Heart right ventricle (tissue), 16 donors: ENCODE measurements at regions not wholly inside any gene's neighbourhood (a gene's known extent, or its start where the extent isn't known, plus 50 kb on each side); places are given as distances from the start of the nearest gene placed in this dataset.

Experiments
- ATAC-seq, 8 donors: fragments of 200-7000 bp; cut with Tn5 transposase; one replicate each; pipeline ENCODE4 v1.9.1; 2020; ENCODE audit warnings: mild to moderate bottlenecking in 8 of 8, moderate library complexity in 8 of 8, moderate number of reproducible peaks in 1 of 8
- DNase-seq, 2 donors: peaks; one replicate each; pipeline ENCODE4 v3.0.0-alpha.2; 2020
- H3K27ac ChIP-seq, 10 donors: fragments of 200-600 bp; sonication (generic) in 2 of 10; one replicate each; pipeline versions ENCODE4 v1.5.0 to v1.8.0; 2020 to 2022; ENCODE audit warnings: mild to moderate bottlenecking in 3 of 10
- H3K27me3 ChIP-seq, 7 donors: fragments of 200-600 bp; one replicate each; pipeline ENCODE4 v1.8.0; 2021 to 2022; ENCODE audit warnings: mild to moderate bottlenecking in 2 of 7
- H3K36me3 ChIP-seq, 9 donors: fragments of 200-600 bp; sonication (generic) in 1 of 9; one replicate each; pipeline versions ENCODE4 v1.5.0 to v1.8.0; 2020 to 2022; ENCODE audit warnings: mild to moderate bottlenecking in 2 of 9
- H3K4me1 ChIP-seq, 9 donors: fragments of 200-600 bp; sonication (generic) in 1 of 9; one replicate each; pipeline versions ENCODE4 v1.5.0 to v1.8.0; 2020 to 2022; ENCODE audit warnings: mild to moderate bottlenecking in 4 of 9
- H3K4me3 ChIP-seq, 10 donors: fragments of 200-600 bp; sonication (generic) in 2 of 10; one replicate each; pipeline versions ENCODE4 v1.5.0 to v1.8.0; 2020 to 2022; ENCODE audit warnings: mild to moderate bottlenecking in 7 of 10, moderate library complexity in 2 of 10
- H3K9me3 ChIP-seq, 11 donors: fragments of 200-600 bp in 10 of 11; sonication (generic) in 2 of 11; one replicate each; pipeline versions ENCODE4 v1.5.0 to v1.8.0; 2013 to 2022; ENCODE audit warnings: mild to moderate bottlenecking in 2 of 11, control low read depth in 1 of 11, moderate library complexity in 1 of 11
- WGBS, 2 donors: extraction: QIAGEN DNeasy Blood & Tissue Kit; methylation state at CpG; one replicate each; pipeline ENCODE4 v1.1.7; 2013; ENCODE audit warnings: inconsistent platforms in 1 of 2; 5-methylcytosine and 5-hydroxymethylcytosine counted together
- intact Hi-C, 10 donors: fragments of 100-400 bp; cut with DNase I; formaldehyde crosslinking; loops; one replicate each; pipeline versions ENCODE4 v1.11.1 to v1.14.2; 2022
- TF ChIP-seq, protein P1 (sequence below), 9 donors: fragments of 200-600 bp; sonication (generic) in 2 of 9; IDR thresholded peaks; one replicate each; pipeline versions ENCODE4 v1.5.0 to v1.8.0; 2021 to 2022; ENCODE audit warnings: antibody characterized with exemption in 9 of 9, mild to moderate bottlenecking in 5 of 9, moderate library complexity in 1 of 9
- donor health status: Arrhythmogenic right ventricular cardiomyopathy.
- donor health status: ischemic (EF 13 %, LVEDD 7.1; RV severe dilation, severe dysfunction).
- donor health status: healthy with polysubstance abuse.
- donor health status: DM: no; HTN: yes; CAD: no.
- donor health status: DM: no; HTN: no; CAD: no.
- donor health status: ischemic (EF 25% LVEDD 6.9; RV normal size, moderate dysfunction).
- donor health status: ischemic (EF 25% LVEDD 5.7; RV mildly dilated, moderate dysfunction).
- donor health status: healthy.
- donor health status: DM: yes; HTN: yes; CAD: no.
- donor health status: Ischemic cardiomyopathy.
- donor health status: ischemic (EF 35%, LVEDD 5.7; RV mildly dilated, moderate dysfunction).
- donor health status: nonischemic (EF 11% LVEDD 7.7; RV severe dilation, severe dysfunction).
- donor health status: DM: yes; HTN: yes; CAD: no.
- donor health status: PGD.
- donor health status: ischemic (EF 29% LVEDD 5.4; RV normal size, mild dysfunction).
- donor health status: nonischemic (EF 23%, LVEDD 6.1; RV moderate dilation, normal function).

DNA sequence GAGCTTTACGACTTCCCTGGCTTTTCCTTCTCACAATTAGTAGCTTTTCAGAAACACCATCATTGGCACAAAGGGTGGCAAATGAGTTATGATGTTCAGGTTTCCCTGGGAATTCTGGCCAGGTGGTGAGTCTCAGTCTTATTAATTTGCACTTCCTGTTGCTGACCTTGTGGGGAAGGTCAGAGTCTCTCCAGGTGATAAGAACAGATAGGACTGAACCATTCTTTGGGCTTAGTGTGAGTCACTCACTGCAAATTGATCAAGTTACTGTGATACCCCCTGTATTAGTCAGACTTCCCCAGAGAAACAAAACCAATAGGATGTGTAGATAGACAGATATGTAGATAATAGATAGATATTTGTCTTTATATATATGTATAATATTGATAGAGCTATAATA is 53.8 kb upstream of the RANBP3L start:
- H3K36me3 ChIP-seq = no peaks in the 10 kb centered on the region
- no peaks in the 10 kb centered on the region for H3K9me3 ChIP-seq
- DNase-seq (no peak), ATAC-seq (no peak)
- H3K4me3 ChIP-seq = no peak overlapping the region
- no peak overlapping the region for H3K27ac ChIP-seq
- TF ChIP-seq, protein P1, sequence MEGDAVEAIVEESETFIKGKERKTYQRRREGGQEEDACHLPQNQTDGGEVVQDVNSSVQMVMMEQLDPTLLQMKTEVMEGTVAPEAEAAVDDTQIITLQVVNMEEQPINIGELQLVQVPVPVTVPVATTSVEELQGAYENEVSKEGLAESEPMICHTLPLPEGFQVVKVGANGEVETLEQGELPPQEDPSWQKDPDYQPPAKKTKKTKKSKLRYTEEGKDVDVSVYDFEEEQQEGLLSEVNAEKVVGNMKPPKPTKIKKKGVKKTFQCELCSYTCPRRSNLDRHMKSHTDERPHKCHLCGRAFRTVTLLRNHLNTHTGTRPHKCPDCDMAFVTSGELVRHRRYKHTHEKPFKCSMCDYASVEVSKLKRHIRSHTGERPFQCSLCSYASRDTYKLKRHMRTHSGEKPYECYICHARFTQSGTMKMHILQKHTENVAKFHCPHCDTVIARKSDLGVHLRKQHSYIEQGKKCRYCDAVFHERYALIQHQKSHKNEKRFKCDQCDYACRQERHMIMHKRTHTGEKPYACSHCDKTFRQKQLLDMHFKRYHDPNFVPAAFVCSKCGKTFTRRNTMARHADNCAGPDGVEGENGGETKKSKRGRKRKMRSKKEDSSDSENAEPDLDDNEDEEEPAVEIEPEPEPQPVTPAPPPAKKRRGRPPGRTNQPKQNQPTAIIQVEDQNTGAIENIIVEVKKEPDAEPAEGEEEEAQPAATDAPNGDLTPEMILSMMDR (IDR thresholded peaks at IDR 0.05) = no peak
- peaks cover 0 to 11% (median 0%) of the 10 kb centered on the region in 9 donors for H3K4me1 ChIP-seq
- WGBS, 2 donors = 85 to 92% methylated on average over 1 of the region's 1 CpG
- peaks cover 0 to 3% (median 0%) of the 10 kb centered on the region in 7 donors for H3K27me3 ChIP-seq
- intact Hi-C loops = no loop called here

DNA sequence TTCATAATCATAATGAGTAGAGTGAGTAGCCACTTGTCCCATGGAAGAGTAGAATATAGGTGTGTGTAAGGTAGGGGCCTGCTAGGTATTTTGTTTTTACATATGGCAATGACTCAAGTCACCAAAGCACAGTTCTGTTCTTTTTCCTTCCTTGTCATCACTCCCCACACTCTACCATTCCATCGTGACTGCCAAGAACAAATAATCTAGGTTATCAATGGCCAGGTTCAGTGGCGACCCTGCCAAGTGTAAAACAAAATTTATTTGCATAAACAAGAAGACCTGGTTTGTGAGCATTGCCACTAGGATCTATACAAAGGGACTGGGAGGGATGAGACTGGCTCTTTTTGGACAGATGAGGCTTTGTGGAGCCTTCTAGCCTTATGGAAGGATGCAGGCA is 55.2 kb upstream of the RANBP3L start:
- H3K4me1 ChIP-seq = peaks cover 0 to 11% (median 0%) of the 10 kb centered on the region in 9 donors
- ATAC-seq (no peak), DNase-seq (no peak)
- no peaks in the 10 kb centered on the region for H3K9me3 ChIP-seq
- intact Hi-C loops = no loop called here
- no peak overlapping the region for H3K4me3 ChIP-seq
- TF ChIP-seq, protein P1 (IDR thresholded peaks at IDR 0.05) = no peak
- no peaks in the 10 kb centered on the region for H3K27me3 ChIP-seq
- no peak overlapping the region for H3K27ac ChIP-seq
- no peaks in the 10 kb centered on the region for H3K36me3 ChIP-seq
- 40 to 47% methylated on average over 2 of the region's 2 CpGs for WGBS, 2 donors

DNA sequence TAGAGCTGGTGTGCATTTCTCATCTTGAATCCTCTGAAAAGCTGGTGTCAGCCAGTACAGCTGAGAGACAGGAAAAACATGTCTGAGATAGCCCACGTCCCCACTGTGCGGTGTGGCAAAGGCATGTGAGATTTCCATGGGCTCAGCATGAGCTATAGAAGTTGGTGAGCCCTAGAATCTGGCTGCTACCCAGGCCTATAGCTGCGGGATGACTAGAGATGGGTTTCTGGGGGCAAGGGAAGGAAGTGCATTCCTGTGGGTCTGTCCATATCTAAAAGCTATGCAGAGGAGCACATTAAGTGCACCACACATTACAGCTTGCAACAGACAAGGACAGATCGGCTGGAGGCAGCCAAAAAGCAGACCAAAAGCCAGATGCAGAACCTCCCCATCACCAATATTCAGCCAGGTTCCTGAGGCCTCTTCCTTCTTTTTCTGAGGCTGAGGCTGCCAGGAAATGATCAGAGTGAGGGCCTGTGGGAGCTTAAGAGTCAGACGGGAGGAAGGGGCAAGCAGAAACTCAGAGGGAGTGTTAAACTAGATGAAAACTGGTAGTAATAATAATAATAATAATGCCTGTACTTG is 55.8 kb upstream of the RANBP3L start:
- H3K27me3 ChIP-seq = no peaks in the 10 kb centered on the region
- no peaks in the 10 kb centered on the region for H3K36me3 ChIP-seq
- H3K4me1 ChIP-seq = peaks cover 0 to 11% (median 0%) of the 10 kb centered on the region in 9 donors
- H3K9me3 ChIP-seq = no peaks in the 10 kb centered on the region
- WGBS, 2 donors = 31 to 33% methylated on average over 5 of the region's 5 CpGs
- TF ChIP-seq, protein P1 (IDR thresholded peaks at IDR 0.05) = no peak
- DNase-seq (no peak), ATAC-seq (peak in 2 of 8 donors; percentile 22 to 28)
- no peak overlapping the region for H3K4me3 ChIP-seq
- intact Hi-C loops = no loop called here
- no peak overlapping the region for H3K27ac ChIP-seq

DNA sequence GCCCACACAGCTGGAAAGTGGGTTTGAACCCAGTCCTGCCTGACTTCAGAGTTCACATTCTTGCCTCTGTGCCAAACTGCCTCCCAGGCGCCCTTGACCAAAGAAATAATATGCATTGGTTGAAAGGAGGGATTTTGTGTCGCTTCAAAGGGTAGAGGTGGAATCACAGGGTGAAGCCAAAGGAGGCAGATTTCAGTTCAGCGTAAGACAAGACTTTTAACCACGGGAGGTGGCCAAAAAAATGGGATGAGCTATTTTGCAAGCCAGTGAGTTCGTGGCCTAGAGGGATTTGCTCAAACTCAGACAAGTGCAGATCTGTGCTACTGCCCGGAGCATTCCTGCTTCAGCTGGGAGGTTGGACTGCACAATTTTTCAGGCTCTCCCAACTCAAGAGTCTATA is 57.6 kb upstream of the RANBP3L start:
- Histone ChIP-seq H3K27ac (no peak overlapping the region), H3K36me3 (no peaks in the 10 kb centered on the region), H3K27me3 (no peaks in the 10 kb centered on the region), H3K4me1 (peaks cover 0 to 11% (median 0%) of the 10 kb centered on the region in 9 donors), H3K9me3 (no peaks in the 10 kb centered on the region), H3K4me3 (no peak overlapping the region)
- ATAC-seq = peak in 1 of 8 donors; percentile 50
- TF ChIP-seq, protein P1 (IDR thresholded peaks at IDR 0.05) = no peak
- intact Hi-C loops = no loop called here
- no peak for DNase-seq
- WGBS, 2 donors = 71 to 93% methylated on average over 6 of the region's 6 CpGs
